Caki2 (cell line): ENCODE measurements at regions not wholly inside any gene's neighbourhood (a gene's known extent, or its start where the extent isn't known, plus 50 kb on each side); places are given as distances from the start of the nearest gene placed in this dataset.

Experiments used
- DNase-seq: peaks from one replicate; pipeline ENCODE4 v3.0.0-alpha.2; 2015; ENCODE audit warnings: low read depth
- in situ Hi-C: cut with HindIII; loops from 2 replicates; pipeline ENCODE4 v1.10.0; 2016; ENCODE audit warnings: low sequenced_read_pairs, low pct_unique_long_range_greater_than_20kb, mixed read lengths

GRCh38 chr2:38213619-38214167 lies 137.7 kb upstream of the CYP1B1 start:
- DNase-seq: no peak
- in situ Hi-C loops: no loop called here

GRCh38 chr2:38212312-38212711 lies 136.4 kb upstream of the CYP1B1 start:
- no peak for DNase-seq
- in situ Hi-C loops: no loop called here

- DNase-seq: no peak
These were observed 131.2 kb upstream of the CYP1B1 start for GRCh38 chr2:38207168-38207567.

GRCh38 chr2:38203446-38203810 lies 127.5 kb upstream of the CYP1B1 start:
- in situ Hi-C loops: no loop called here
- DNase-seq: no peak

More at GRCh38 chr2:38207168-38207567, 131.2 kb upstream of the CYP1B1 start:
- in situ Hi-C loops: no loop called here

GRCh38 chr2:38202713-38203445 lies 126.9 kb upstream of the CYP1B1 start:
- no peak for DNase-seq
- in situ Hi-C loops: no loop called here

- DNase-seq: no peak
- in situ Hi-C loops: no loop called here
These were observed 125.8 kb upstream of the CYP1B1 start for GRCh38 chr2:38201784-38202183.

GRCh38 chr2:38200598-38200997 lies 124.6 kb upstream of the CYP1B1 start:
- in situ Hi-C loops: no loop called here
- no peak for DNase-seq

- in situ Hi-C loops: no loop called here
- DNase-seq: no peak
These were observed 123.2 kb upstream of the CYP1B1 start for GRCh38 chr2:38199127-38199526.

- in situ Hi-C loops: no loop called here
- no peak for DNase-seq
These were observed 118.8 kb upstream of the CYP1B1 start for GRCh38 chr2:38194751-38195150.

GRCh38 chr2:38192976-38193375 lies 117.0 kb upstream of the CYP1B1 start:
- DNase-seq: no peak
- in situ Hi-C loops: no loop called here

- no peak for DNase-seq
- in situ Hi-C loops: no loop called here
These were observed 116.1 kb upstream of the CYP1B1 start for GRCh38 chr2:38192046-38192445.

GRCh38 chr2:38191516-38191915 lies 115.6 kb upstream of the CYP1B1 start:
- in situ Hi-C loops: no loop called here

GRCh38 chr2:38190542-38191218 lies 114.7 kb upstream of the CYP1B1 start:
- in situ Hi-C loops: no loop called here
- DNase-seq: no peak

More at GRCh38 chr2:38191516-38191915, 115.6 kb upstream of the CYP1B1 start:
- DNase-seq: no peak

GRCh38 chr2:38187541-38188011 lies 111.6 kb upstream of the CYP1B1 start:
- in situ Hi-C loops: no loop called here

GRCh38 chr2:38185012-38185491 lies 109.1 kb upstream of the CYP1B1 start:
- in situ Hi-C loops: no loop called here
- no peak for DNase-seq

More at GRCh38 chr2:38187541-38188011, 111.6 kb upstream of the CYP1B1 start:
- no peak for DNase-seq

- in situ Hi-C loops: no loop called here
- no peak for DNase-seq
These were observed 106.6 kb upstream of the CYP1B1 start for GRCh38 chr2:38182492-38183003.

GRCh38 chr2:38181806-38182491 lies 106.0 kb upstream of the CYP1B1 start:
- DNase-seq: no peak
- in situ Hi-C loops: no loop called here

GRCh38 chr2:38180754-38181153 lies 104.8 kb upstream of the CYP1B1 start:
- DNase-seq: no peak
- in situ Hi-C loops: no loop called here
